ENCODE measurements at regions not wholly inside any gene's neighbourhood (a gene's known extent, or its start where the extent isn't known, plus 50 kb on each side); places are given as distances from the start of the nearest gene placed in this dataset.

GRCh38 chr18:11548916-11549551 lies 60.4 kb upstream of the SLC35G4 start:
- TF ChIP-seq CTCF (IDR thresholded peaks at IDR 0.05; ENCODE audit: low read depth, low read length): no peak
- no peak for TF ChIP-seq POLR2A (IDR thresholded peaks at IDR 0.05; ENCODE audit: extremely low read depth, insufficient read length)
- TF ChIP-seq MYC (IDR thresholded peaks at IDR 0.05; ENCODE audit: low read depth, low read length): no peak
- TF ChIP-seq MAX (IDR thresholded peaks at IDR 0.05; ENCODE audit: low read depth, low read length): no peak
